DOHH2 (cell line): ENCODE measurements at regions not wholly inside any gene's neighbourhood (a gene's known extent, or its start where the extent isn't known, plus 50 kb on each side); places are given as distances from the start of the nearest gene placed in this dataset.

ENCODE experiments used
- H3F3A ChIP-seq: fragments of 200-600 bp; sonication (generic), shearing (Covaris generic); 2 replicates; pipeline ENCODE4 v1.6.0; 2016; ENCODE audit warnings: antibody characterized with exemption, mild to moderate bottlenecking; ENCODE audit not compliant: control insufficient read depth, insufficient read depth
- H3K27ac ChIP-seq: fragments of 200-600 bp; sonication (generic); 2 replicates; pipeline ENCODE4 v1.5.1; 2014; ENCODE audit warnings: low read depth, mild to moderate bottlenecking, low read length, moderate library complexity
- H3K27me3 ChIP-seq: fragments of 200-600 bp; sonication (generic); 2 replicates; pipeline ENCODE4 v1.6.1; 2014; ENCODE audit warnings: mild to moderate bottlenecking, low read length, mixed read lengths; ENCODE audit not compliant: control insufficient read depth
- H3K36me3 ChIP-seq: fragments of 200-600 bp; sonication (generic); 2 replicates; pipeline ENCODE4 v1.6.1; 2014; ENCODE audit warnings: mild to moderate bottlenecking, low read length, moderate library complexity, mixed read lengths; ENCODE audit not compliant: control insufficient read depth
- H3K4me1 ChIP-seq: fragments of 200-600 bp; sonication (generic); 2 replicates; pipeline ENCODE4 v1.6.1; 2014; ENCODE audit warnings: mild to moderate bottlenecking, low read length, mixed read lengths; ENCODE audit not compliant: control insufficient read depth
- H3K4me2 ChIP-seq: fragments of 200-600 bp; sonication (generic); 2 replicates; pipeline ENCODE4 v1.6.0; 2014; ENCODE audit warnings: mild to moderate bottlenecking, low read length, moderate library complexity
- H3K4me3 ChIP-seq: fragments of 200-600 bp; sonication (generic); 2 replicates; pipeline ENCODE4 v1.5.1; 2014; ENCODE audit warnings: mild to moderate bottlenecking, low read length, mixed read lengths
- H3K79me2 ChIP-seq: fragments of 200-600 bp; sonication (generic); 2 replicates; pipeline ENCODE4 v1.6.1; 2014; ENCODE audit warnings: mild to moderate bottlenecking, low read length, mixed read lengths; ENCODE audit not compliant: control insufficient read depth
- H3K9me2 ChIP-seq: fragments of 200-600 bp; sonication (generic); replicated peaks from 2 replicates; pipeline ENCODE4 v1.6.1; 2014; ENCODE audit warnings: mild to moderate bottlenecking, low read length, mixed read lengths; ENCODE audit not compliant: control insufficient read depth
- H3K9me3 ChIP-seq: fragments of 200-600 bp; sonication (generic); 2 replicates; pipeline ENCODE4 v1.6.1; 2014; ENCODE audit warnings: antibody characterized with exemption, low read length, mixed read lengths; ENCODE audit not compliant: control insufficient read depth, insufficient read depth
- H4K20me1 ChIP-seq: fragments of 200-600 bp; sonication (generic); 2 replicates; pipeline ENCODE4 v1.6.0; 2014; ENCODE audit warnings: low read depth, mild to moderate bottlenecking, antibody characterized with exemption, low read length, moderate library complexity; ENCODE audit not compliant: control insufficient read depth, insufficient read depth
- CTCF ChIP-seq: fragments of 200-600 bp; sonication (generic); IDR thresholded peaks from one replicate; pipeline ENCODE4 v1.5.1; 2014; ENCODE audit warnings: antibody characterized with exemption, mild to moderate bottlenecking, low read depth, low read length; ENCODE audit not compliant: poor library complexity, severe bottlenecking
- EZH2phosphoT487 ChIP-seq: fragments of 200-600 bp; sonication (generic); IDR thresholded peaks from 2 replicates; pipeline ENCODE4 v1.6.1; 2017; ENCODE audit warnings: borderline replicate concordance, mild to moderate bottlenecking, antibody characterized with exemption, low read length, moderate library complexity, mixed read lengths

- TF ChIP-seq CTCF = no peak
- no peak for TF ChIP-seq EZH2phosphoT487
- Histone ChIP-seq H3K27me3 (0 out of 2 replicates have a peak, but pooled peaks cover 3% of the 10 kb centered on the region), H3K4me3 (no peak overlapping the region), H3K27ac (no peak overlapping the region), H3F3A (no peaks in the 10 kb centered on the region), H3K36me3 (no peaks in the 10 kb centered on the region), H3K9me2 (no peaks in the 10 kb centered on the region), H3K79me2 (no peaks in the 10 kb centered on the region), H3K4me2 (no peak overlapping the region), H3K4me1 (no peaks in the 10 kb centered on the region), H4K20me1 (no peaks in the 10 kb centered on the region), H3K9me3 (no peaks in the 10 kb centered on the region)
Observed at GRCh38 chr6:138030872-138031271, 76.3 kb downstream of the PERP start.

GRCh38 chr6:138031417-138031816 lies 75.8 kb downstream of the PERP start:
- TF ChIP-seq EZH2phosphoT487 (no peak), CTCF (no peak)
- H3K36me3 ChIP-seq = no peaks in the 10 kb centered on the region

GRCh38 chr6:138031850-138032249 lies 75.4 kb downstream of the PERP start:
- H3K36me3 ChIP-seq = no peaks in the 10 kb centered on the region
- H3K9me3 ChIP-seq = no peaks in the 10 kb centered on the region
- H3K27me3 ChIP-seq = 0 out of 2 replicates have a peak, but pooled peaks cover 3% of the 10 kb centered on the region
- no peak overlapping the region for H3K4me3 ChIP-seq
- H3K4me1 ChIP-seq = no peaks in the 10 kb centered on the region
- no peaks in the 10 kb centered on the region for H3K79me2 ChIP-seq
- H3K4me2 ChIP-seq = no peak overlapping the region
- no peaks in the 10 kb centered on the region for H3K9me2 ChIP-seq
- H3F3A ChIP-seq = no peaks in the 10 kb centered on the region
- no peak for TF ChIP-seq EZH2phosphoT487
- TF ChIP-seq CTCF = no peak
- no peak overlapping the region for H3K27ac ChIP-seq
- H4K20me1 ChIP-seq = no peaks in the 10 kb centered on the region

More at GRCh38 chr6:138031417-138031816, 75.8 kb downstream of the PERP start:
- no peak overlapping the region for H3K4me2 ChIP-seq
- H3K4me3 ChIP-seq = no peak overlapping the region
- no peaks in the 10 kb centered on the region for H3K79me2 ChIP-seq
- H3K9me3 ChIP-seq = no peaks in the 10 kb centered on the region
- H3K27ac ChIP-seq = no peak overlapping the region
- H4K20me1 ChIP-seq = no peaks in the 10 kb centered on the region
- H3K27me3 ChIP-seq = 0 out of 2 replicates have a peak, but pooled peaks cover 3% of the 10 kb centered on the region
- no peaks in the 10 kb centered on the region for H3K4me1 ChIP-seq
- H3K9me2 ChIP-seq = no peaks in the 10 kb centered on the region
- H3F3A ChIP-seq = no peaks in the 10 kb centered on the region
